ENCODE measurements at regions not wholly inside any gene's neighbourhood (a gene's known extent, or its start where the extent isn't known, plus 50 kb on each side); places are given as distances from the start of the nearest gene placed in this dataset.

GRCh38 chr13:107842562-107843180 is 372.7 kb downstream of the LIG4 start:
- no peak overlapping the region for H3K4me3 Mint-ChIP-seq
- no peak for TF ChIP-seq CTCF (IDR thresholded peaks at IDR 0.05; ENCODE audit: unreplicated experiment in 3 of 3)
- no peaks in the 10 kb centered on the region for H3K9me3 Mint-ChIP-seq
- H3K36me3 Mint-ChIP-seq (ENCODE audit: low read depth): no peaks in the 10 kb centered on the region
- H3K27ac Mint-ChIP-seq: no peak overlapping the region
- peaks cover 3% of the 10 kb centered on the region for H3K27me3 Mint-ChIP-seq (ENCODE audit: low read depth)
- H3K4me1 Mint-ChIP-seq: peaks cover 17% of the 10 kb centered on the region

- H3K4me3 Mint-ChIP-seq: no peak overlapping the region
- H3K4me1 Mint-ChIP-seq: peaks cover 4% of the 10 kb centered on the region
- TF ChIP-seq CTCF (IDR thresholded peaks at IDR 0.05; ENCODE audit: unreplicated experiment in 3 of 3): no peak
- H3K36me3 Mint-ChIP-seq (ENCODE audit: low read depth): no peaks in the 10 kb centered on the region
- no peaks in the 10 kb centered on the region for H3K27me3 Mint-ChIP-seq (ENCODE audit: low read depth)
- no peak overlapping the region for H3K27ac Mint-ChIP-seq
- no peaks in the 10 kb centered on the region for H3K9me3 Mint-ChIP-seq
These were observed 376.7 kb downstream of the LIG4 start for GRCh38 chr13:107838588-107839161.

- Mint-ChIP-seq H3K27me3 (ENCODE audit: low read depth) (no peaks in the 10 kb centered on the region), H3K4me3 (no peak overlapping the region), H3K4me1 (peaks cover 4% of the 10 kb centered on the region), H3K36me3 (ENCODE audit: low read depth) (no peaks in the 10 kb centered on the region), H3K27ac (no peak overlapping the region), H3K9me3 (no peaks in the 10 kb centered on the region)
- no peak for TF ChIP-seq CTCF (IDR thresholded peaks at IDR 0.05; ENCODE audit: unreplicated experiment in 3 of 3)
These were observed 378.7 kb downstream of the LIG4 start for GRCh38 chr13:107836685-107837084.

GRCh38 chr13:107835339-107836018 is 379.9 kb downstream of the LIG4 start:
- TF ChIP-seq CTCF (IDR thresholded peaks at IDR 0.05; ENCODE audit: unreplicated experiment in 3 of 3): no peak
- H3K36me3 Mint-ChIP-seq (ENCODE audit: low read depth): no peaks in the 10 kb centered on the region
- peaks cover 4% of the 10 kb centered on the region for H3K4me1 Mint-ChIP-seq

GRCh38 chr13:107834717-107835116 is 380.6 kb downstream of the LIG4 start:
- no peaks in the 10 kb centered on the region for H3K36me3 Mint-ChIP-seq (ENCODE audit: low read depth)
- H3K9me3 Mint-ChIP-seq: peaks cover 1% of the 10 kb centered on the region

More at GRCh38 chr13:107835339-107836018, 379.9 kb downstream of the LIG4 start:
- Mint-ChIP-seq H3K4me3 (no peak overlapping the region), H3K9me3 (no peaks in the 10 kb centered on the region), H3K27ac (no peak overlapping the region), H3K27me3 (ENCODE audit: low read depth) (no peaks in the 10 kb centered on the region)

More at GRCh38 chr13:107834717-107835116, 380.6 kb downstream of the LIG4 start:
- TF ChIP-seq CTCF (IDR thresholded peaks at IDR 0.05; ENCODE audit: unreplicated experiment in 3 of 3): no peak
- H3K4me1 Mint-ChIP-seq: no peaks in the 10 kb centered on the region
- H3K27ac Mint-ChIP-seq: no peak overlapping the region
- no peaks in the 10 kb centered on the region for H3K27me3 Mint-ChIP-seq (ENCODE audit: low read depth)
- H3K4me3 Mint-ChIP-seq: no peak overlapping the region
